Endothelial cell (in vitro differentiated cells): ENCODE measurements at regions not wholly inside any gene's neighbourhood (a gene's known extent, or its start where the extent isn't known, plus 50 kb on each side); places are given as distances from the start of the nearest gene placed in this dataset.

Source experiments
- DNase-seq: peaks from one replicate; pipeline ENCODE4 v3.0.0; 2021; ENCODE audit warnings: low spot score
- H3K27ac Mint-ChIP-seq: one replicate; pipeline ENCODE4 v1.8.0; 2021; ENCODE audit warnings: mixed read lengths, inconsistent platforms; ENCODE audit not compliant: unreplicated experiment
- H3K27me3 Mint-ChIP-seq: one replicate; pipeline ENCODE4 v1.8.0; 2021; ENCODE audit warnings: mild to moderate bottlenecking, moderate library complexity, mixed read lengths, inconsistent platforms; ENCODE audit not compliant: unreplicated experiment
- H3K36me3 Mint-ChIP-seq: one replicate; pipeline ENCODE4 v1.8.0; 2021; ENCODE audit warnings: mild to moderate bottlenecking, low read depth, mixed read lengths, inconsistent platforms; ENCODE audit not compliant: unreplicated experiment
- H3K4me1 Mint-ChIP-seq: one replicate; pipeline ENCODE4 v1.8.0; 2021; ENCODE audit warnings: mild to moderate bottlenecking, mixed read lengths, inconsistent platforms; ENCODE audit not compliant: unreplicated experiment
- H3K4me3 Mint-ChIP-seq: one replicate; pipeline ENCODE4 v1.8.0; 2021; ENCODE audit warnings: mild to moderate bottlenecking, mixed read lengths, inconsistent platforms; ENCODE audit not compliant: unreplicated experiment
- H3K9me3 Mint-ChIP-seq: one replicate; pipeline ENCODE4 v1.8.0; 2021; ENCODE audit warnings: mixed read lengths, inconsistent platforms; ENCODE audit not compliant: unreplicated experiment
- CTCF ChIP-seq: fragments of 200-600 bp; sonication (generic); IDR thresholded peaks from one replicate; pipeline ENCODE4 v1.5.0; 2021; ENCODE audit warnings: antibody characterized with exemption; ENCODE audit not compliant: unreplicated experiment

DNA sequence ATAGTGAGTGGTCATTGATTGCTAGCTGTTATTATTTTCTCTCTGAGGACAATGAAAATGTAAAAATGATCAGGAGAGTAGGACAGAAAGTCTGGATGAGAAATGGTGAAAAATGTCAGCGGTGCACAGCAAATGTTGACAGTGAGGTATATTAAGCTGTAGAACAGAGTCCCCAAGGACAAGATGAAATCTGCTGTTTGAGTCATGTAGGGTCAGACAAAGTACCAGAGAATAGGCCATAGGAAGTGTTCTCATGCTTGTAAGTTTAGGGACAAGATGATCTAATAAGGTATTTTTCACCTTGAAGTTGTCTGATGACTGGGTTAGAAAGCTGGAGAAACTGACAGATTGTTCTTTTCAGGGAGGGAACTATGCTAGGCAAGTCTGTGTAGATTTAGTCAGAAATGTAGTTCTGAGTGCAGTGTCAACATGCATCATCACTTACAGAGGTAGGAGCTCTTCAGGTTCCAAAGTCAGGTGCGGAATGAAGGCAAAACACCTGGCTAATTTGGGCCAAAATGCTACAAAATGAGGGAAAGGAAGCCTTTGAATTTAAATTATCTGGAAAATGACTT is 369.3 kb downstream of the DLEU7 start:
- peaks cover 8% of the 10 kb centered on the region for H3K4me1 Mint-ChIP-seq
- H3K27ac Mint-ChIP-seq: no peak overlapping the region
- no peak for DNase-seq
- H3K27me3 Mint-ChIP-seq: no peaks in the 10 kb centered on the region
- no peaks in the 10 kb centered on the region for H3K36me3 Mint-ChIP-seq
- no peak overlapping the region for H3K4me3 Mint-ChIP-seq
- no peaks in the 10 kb centered on the region for H3K9me3 Mint-ChIP-seq
- TF ChIP-seq CTCF: no peak

GRCh38 chr13:50476577-50477285 is 366.8 kb downstream of the DLEU7 start:
- no peaks in the 10 kb centered on the region for H3K27me3 Mint-ChIP-seq
- DNase-seq: no peak
- no peaks in the 10 kb centered on the region for H3K36me3 Mint-ChIP-seq
- no peaks in the 10 kb centered on the region for H3K4me1 Mint-ChIP-seq
- H3K27ac Mint-ChIP-seq: no peak overlapping the region
- H3K4me3 Mint-ChIP-seq: no peak overlapping the region
- TF ChIP-seq CTCF: no peak
- no peaks in the 10 kb centered on the region for H3K9me3 Mint-ChIP-seq

DNA sequence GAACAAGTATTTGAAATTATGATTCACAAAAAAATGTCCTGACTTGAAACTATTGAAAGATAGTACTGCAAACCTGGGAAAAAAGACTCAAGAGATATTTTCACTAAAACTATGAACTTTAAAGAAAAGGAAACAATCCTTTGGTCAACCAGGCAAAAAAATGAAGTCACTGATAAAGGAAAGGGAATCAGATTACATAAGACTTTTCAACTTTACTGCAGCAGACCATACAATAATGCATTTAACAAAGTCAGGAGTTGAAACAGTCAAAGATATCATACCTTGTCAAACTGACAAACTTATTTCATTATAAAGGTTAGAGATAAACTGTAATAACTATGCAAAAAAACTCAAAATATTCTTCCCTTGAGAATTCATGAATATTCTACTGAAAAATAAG is 361.6 kb downstream of the DLEU7 start:
- TF ChIP-seq CTCF: no peak
- Mint-ChIP-seq H3K9me3 (no peaks in the 10 kb centered on the region), H3K4me3 (no peak overlapping the region), H3K4me1 (peaks cover 7% of the 10 kb centered on the region), H3K27me3 (no peaks in the 10 kb centered on the region), H3K27ac (no peak overlapping the region), H3K36me3 (no peaks in the 10 kb centered on the region)
- no peak for DNase-seq

GRCh38 chr13:50483416-50483815 is 360.1 kb downstream of the DLEU7 start:
- Mint-ChIP-seq H3K36me3 (no peaks in the 10 kb centered on the region), H3K27me3 (no peaks in the 10 kb centered on the region), H3K27ac (no peak overlapping the region), H3K9me3 (no peaks in the 10 kb centered on the region), H3K4me3 (no peak overlapping the region), H3K4me1 (peaks cover 7% of the 10 kb centered on the region)
- TF ChIP-seq CTCF: no peak
- no peak for DNase-seq

- Mint-ChIP-seq H3K9me3 (no peaks in the 10 kb centered on the region), H3K4me3 (no peak overlapping the region), H3K36me3 (no peaks in the 10 kb centered on the region), H3K27me3 (no peaks in the 10 kb centered on the region), H3K27ac (no peak overlapping the region), H3K4me1 (peaks cover 7% of the 10 kb centered on the region)
- TF ChIP-seq CTCF: no peak
- DNase-seq: no peak
These were observed 358.9 kb downstream of the DLEU7 start for GRCh38 chr13:50484472-50485113.
